AG04449 (cell line): ENCODE measurements at regions not wholly inside any gene's neighbourhood (a gene's known extent, or its start where the extent isn't known, plus 50 kb on each side); places are given as distances from the start of the nearest gene placed in this dataset.
"Not testable (repeated sequence)": the region's sequence is repeated elsewhere in the genome, so short reads cannot be mapped to it uniquely, and the experiment has no call there.

Experiments used
- CTCF ChIA-PET: fragments of 350-600 bp; formaldehyde crosslinking; extraction: SDS; loops from one replicate; lab custom pipeline; 2021; ENCODE audit warnings: antibody characterized with exemption; lab: Yijun Ruan, JAX
- POLR2A ChIA-PET: fragments of 400-600, 350-600 bp; formaldehyde crosslinking; extraction: SDS; loops from one replicate; lab custom pipeline; 2020; ENCODE audit warnings: antibody characterized with exemption, inconsistent platforms; lab: Yijun Ruan, JAX
- DNase-seq: peaks from one replicate; pipeline ENCODE4 v3.0.0-alpha.2; 2010; ENCODE audit warnings: low read depth, low spot score
- H3K4me3 ChIP-seq: 2 replicates; pipeline ENCODE4 v1.5.1; 2011; ENCODE audit warnings: low read depth, mild to moderate bottlenecking, control low read depth, low read length
- TF ChIP-seq, protein P1 (sequence below): IDR thresholded peaks from one replicate; pipeline ENCODE4 v1.5.1; 2011; ENCODE audit warnings: mild to moderate bottlenecking, moderate library complexity, low read length, control low read depth, inconsistent platforms; ENCODE audit not compliant: insufficient read depth; ENCODE audit errors: missing control alignments

DNA sequence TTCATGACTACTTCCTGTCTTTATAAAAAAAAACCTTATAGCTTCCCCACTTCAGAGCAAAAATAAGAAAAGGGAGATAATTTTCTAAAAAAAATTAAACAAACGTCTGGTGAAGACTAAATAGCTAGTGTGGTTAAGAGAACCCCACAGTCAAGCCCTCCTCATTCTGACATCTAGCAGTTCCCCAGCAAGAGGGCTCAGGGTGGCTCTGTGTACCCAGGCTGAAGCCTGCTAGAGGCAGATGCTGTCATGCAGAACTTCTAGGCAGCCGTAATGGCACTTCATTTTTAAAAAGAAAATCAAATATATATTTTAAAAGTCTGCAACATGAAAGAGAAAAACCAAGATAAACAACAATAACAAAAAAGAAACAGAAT, 223.1 kb upstream of the KLF14 start:
- no peak for DNase-seq
- POLR2A ChIA-PET: interaction anchor here (1.6 to 1.7 kb wide), 2 partner anchors 36 to 45 kb away, joined by 3 to 5 read pairs; no protein-coding TSS in a partner anchor
- TF ChIP-seq, protein P1, sequence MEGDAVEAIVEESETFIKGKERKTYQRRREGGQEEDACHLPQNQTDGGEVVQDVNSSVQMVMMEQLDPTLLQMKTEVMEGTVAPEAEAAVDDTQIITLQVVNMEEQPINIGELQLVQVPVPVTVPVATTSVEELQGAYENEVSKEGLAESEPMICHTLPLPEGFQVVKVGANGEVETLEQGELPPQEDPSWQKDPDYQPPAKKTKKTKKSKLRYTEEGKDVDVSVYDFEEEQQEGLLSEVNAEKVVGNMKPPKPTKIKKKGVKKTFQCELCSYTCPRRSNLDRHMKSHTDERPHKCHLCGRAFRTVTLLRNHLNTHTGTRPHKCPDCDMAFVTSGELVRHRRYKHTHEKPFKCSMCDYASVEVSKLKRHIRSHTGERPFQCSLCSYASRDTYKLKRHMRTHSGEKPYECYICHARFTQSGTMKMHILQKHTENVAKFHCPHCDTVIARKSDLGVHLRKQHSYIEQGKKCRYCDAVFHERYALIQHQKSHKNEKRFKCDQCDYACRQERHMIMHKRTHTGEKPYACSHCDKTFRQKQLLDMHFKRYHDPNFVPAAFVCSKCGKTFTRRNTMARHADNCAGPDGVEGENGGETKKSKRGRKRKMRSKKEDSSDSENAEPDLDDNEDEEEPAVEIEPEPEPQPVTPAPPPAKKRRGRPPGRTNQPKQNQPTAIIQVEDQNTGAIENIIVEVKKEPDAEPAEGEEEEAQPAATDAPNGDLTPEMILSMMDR: no peak
- CTCF ChIA-PET: interaction anchor here (0.9 to 4.0 kb wide), 4 partner anchors 10 to 83 kb away, joined by 3 to 76 read pairs (median 10); no protein-coding TSS in a partner anchor
- H3K4me3 ChIP-seq: no peak overlapping the region

DNA sequence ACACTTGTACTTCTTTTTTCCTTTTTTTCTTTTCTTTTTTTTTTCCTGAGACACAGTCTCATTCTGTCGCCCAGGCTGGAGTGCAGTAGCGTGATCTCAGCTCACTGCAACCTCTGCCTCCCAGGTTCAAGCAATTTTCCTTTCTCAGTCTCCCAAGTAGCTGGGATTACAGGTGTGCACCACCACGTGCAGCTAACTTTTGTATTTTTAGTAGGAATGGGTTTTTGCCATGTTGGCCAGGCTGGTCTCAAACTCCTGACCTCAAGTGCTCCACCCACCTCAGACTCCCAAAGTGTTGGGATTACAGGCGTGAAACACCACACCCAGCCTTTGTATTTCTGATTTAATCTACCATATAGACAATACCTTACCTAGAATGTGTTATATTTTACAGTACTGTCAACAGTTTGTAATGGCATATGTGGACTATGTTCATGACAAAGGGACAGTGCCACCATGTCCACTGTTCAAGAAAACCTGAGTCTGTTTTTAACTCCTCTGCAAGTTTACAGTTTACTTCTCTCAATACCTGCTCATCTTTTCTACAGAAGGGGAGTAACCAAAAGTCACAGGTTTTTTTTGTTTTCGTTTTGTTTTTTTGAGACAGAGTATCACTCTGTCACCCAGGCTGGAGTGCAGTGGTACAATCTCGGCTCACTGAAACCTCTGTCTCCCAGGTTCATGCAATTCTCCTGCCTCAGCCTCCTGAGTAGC, 223.9 kb upstream of the KLF14 start:
- DNase-seq, H3K4me3 ChIP-seq, POLR2A ChIA-PET: not testable (repeated sequence)
- CTCF ChIA-PET: interaction anchor here (0.9 to 4.0 kb wide), 6 partner anchors 11 to 83 kb away, joined by 3 to 76 read pairs (median 10); no protein-coding TSS in a partner anchor

DNA sequence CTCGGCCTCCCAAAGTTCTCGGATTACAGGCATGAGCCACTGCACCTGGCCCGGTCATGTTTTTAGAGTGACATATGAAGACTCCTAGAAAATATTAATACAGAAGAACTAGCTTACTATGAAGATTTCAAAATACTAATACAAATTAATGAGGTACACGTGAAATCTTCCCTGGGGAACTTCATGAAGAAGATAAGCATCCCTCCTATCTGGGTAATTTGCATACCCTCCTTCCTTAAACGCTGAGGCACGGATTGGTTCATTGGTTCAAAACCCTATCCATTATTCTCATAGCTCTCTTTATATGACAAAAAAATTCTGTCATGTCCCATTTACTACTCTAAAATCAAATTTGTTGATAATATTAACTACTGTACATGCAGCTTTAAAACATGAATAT, 224.8 kb upstream of the KLF14 start:
- DNase-seq: no peak
- POLR2A ChIA-PET: interaction anchor here (4.0 kb wide), 1 partner anchor 47 kb away, joined by 58 read pairs; no protein-coding TSS in a partner anchor

DNA sequence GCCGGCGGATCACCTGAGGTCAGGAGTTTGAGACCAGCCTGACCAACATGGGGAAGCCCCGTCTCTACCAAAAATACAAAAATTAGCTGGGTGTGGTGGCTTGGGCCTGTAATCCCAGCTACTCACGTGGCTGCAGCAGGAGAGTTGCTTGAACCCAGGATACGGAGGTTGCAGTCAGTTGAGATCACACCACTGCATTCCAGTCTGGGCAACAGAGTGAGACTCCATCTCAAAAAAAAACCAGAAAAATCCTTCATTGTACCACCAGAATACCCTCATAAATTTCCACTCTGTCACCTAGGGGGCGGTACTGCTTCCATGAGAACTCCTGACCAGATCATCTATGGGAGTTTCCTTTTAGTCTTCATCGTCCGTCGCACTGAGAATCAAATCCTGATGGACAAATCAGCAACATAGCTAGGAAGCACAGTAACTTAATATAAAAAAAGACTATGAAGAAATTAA, 225.8 kb upstream of the KLF14 start:
- DNase-seq: no peak
- TF ChIP-seq, protein P1: peak; percentile 52
- peak overlapping the region; percentile 45 for H3K4me3 ChIP-seq
- ChIA-PET POLR2A (interaction anchor here (0.9 to 4.0 kb wide), 9 partner anchors 11 to 150 kb away, joined by 3 to 58 read pairs (median 6); no protein-coding TSS in a partner anchor), CTCF (interaction anchor here (0.8 to 4.0 kb wide), 37 partner anchors 8 to 110 kb away, joined by 3 to 76 read pairs (median 5); no protein-coding TSS in a partner anchor)

More for the DNA sequence above, 224.8 kb upstream of the KLF14 start:
- TF ChIP-seq, protein P1: no peak
- H3K4me3 ChIP-seq: peak overlapping the region; percentile 10; the same call in 1 of the 2 replicates
- CTCF ChIA-PET: interaction anchor here (0.6 to 4.0 kb wide), 21 partner anchors 12 to 460 kb away, joined by 3 to 76 read pairs (median 6); no protein-coding TSS in a partner anchor

DNA sequence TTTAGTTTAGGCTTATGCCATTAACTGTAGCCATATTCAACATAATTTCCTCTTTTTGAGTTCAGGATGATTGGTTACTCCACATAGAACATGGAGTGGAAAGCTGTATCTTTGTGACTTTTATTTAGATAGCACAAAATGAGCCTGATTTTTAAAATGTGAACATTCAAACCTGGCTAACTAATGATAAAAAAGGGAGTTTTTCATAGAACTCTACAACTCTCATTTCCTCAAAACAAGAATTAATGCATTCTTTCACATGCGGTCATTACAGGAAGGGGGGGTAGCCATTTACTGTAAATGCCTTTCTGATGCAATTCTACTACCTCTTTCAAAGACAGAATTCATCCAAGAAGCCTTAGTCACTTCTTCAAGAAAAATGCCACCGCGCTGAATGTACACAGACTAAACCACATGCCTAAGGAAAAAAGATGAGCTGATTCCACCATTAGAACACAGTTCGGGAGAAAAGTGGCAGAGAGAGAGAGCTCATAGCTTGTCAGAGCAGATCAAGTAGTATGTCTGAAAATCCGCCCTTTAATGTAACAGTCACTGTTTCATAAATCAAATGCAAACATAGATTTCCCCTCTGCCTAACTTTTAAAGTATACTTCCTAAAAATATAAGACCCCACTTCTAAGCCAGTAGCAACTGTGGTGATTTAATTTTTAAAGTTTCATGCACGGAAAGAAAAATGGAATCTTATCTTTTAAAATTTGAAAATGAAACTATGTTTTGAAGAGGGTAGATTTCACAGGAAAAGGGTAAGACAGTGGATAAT, 226.4 kb upstream of the KLF14 start:
- CTCF ChIA-PET: interaction anchor here (0.8 to 4.0 kb wide), 30 partner anchors 8 to 87 kb away, joined by 3 to 76 read pairs (median 6); no protein-coding TSS in a partner anchor
- peak; percentile 97 for DNase-seq
- H3K4me3 ChIP-seq: peak overlapping the region; percentile 45
- TF ChIP-seq, protein P1: no peak
- POLR2A ChIA-PET: interaction anchor here (0.6 to 4.0 kb wide), 12 partner anchors 10 to 547 kb away, joined by 3 to 58 read pairs (median 4); no protein-coding TSS in a partner anchor

DNA sequence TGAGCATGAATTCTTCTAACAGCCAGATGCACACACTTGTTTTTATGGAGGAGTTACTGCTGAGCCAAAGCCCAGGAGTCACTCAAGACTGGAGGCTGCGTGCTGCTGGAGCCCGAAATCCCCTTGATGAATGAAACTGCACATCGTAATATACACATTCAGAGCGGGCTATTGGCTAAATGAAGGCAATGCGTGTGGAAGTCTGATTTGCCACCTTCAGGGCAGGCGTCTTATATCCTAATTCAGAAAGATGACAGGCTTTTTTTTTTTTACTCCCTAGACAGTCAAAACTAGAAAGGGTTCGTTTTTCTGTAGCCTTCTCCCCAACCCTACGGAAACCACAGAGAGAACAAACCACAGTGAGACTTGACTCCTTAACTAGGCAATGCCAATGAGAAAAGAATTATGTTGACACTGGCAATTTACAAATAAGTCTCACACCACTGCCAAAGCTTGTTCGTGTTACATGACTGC, 227.2 kb upstream of the KLF14 start:
- peak; percentile 57 for DNase-seq
- ChIA-PET POLR2A (interaction anchor here (0.6 to 4.0 kb wide), 13 partner anchors 10 to 547 kb away, joined by 3 to 58 read pairs (median 4); no protein-coding TSS in a partner anchor), CTCF (interaction anchor here (1.1 to 4.0 kb wide), 18 partner anchors 9 to 79 kb away, joined by 3 to 76 read pairs (median 8); no protein-coding TSS in a partner anchor)
- TF ChIP-seq, protein P1: no peak
- H3K4me3 ChIP-seq: peak overlapping the region; percentile 45
